ENCODE measurements at regions not wholly inside any gene's neighbourhood (a gene's known extent, or its start where the extent isn't known, plus 50 kb on each side); places are given as distances from the start of the nearest gene placed in this dataset.

DNA sequence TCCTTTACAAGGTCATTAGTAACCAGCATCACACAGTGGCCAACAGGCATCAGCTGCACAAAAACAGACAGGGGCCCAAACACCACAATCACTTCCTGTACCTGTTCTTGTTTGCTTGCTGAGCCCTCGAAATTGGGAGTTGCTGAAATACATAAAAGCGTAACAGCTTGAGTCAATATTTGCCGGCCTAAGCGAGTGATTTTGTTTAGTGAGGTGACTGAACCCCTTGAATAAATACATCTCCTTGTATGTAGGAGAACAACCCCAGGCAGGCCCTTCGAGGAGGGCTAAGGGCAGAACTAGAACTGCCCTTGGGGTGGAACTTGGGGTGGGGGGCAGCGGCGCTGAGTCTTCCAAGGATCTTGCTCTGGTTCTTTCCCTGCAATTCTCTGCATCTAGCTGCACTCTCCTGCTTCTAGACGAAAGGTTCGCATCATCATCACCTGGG is 502.5 kb downstream of the RASEF start:
- in situ Hi-C loops (cut with MboI; ENCODE audit: low pct_unique_long_range_greater_than_20kb, low sequenced_read_pairs, unreplicated experiment) = no loop called here
- no peak for TF ChIP-seq CTCF (IDR thresholded peaks at IDR 0.05; ENCODE audit: extremely low read depth, insufficient read depth, missing control alignments)
- DNase-seq (ENCODE audit: low spot score) = no peak

DNA sequence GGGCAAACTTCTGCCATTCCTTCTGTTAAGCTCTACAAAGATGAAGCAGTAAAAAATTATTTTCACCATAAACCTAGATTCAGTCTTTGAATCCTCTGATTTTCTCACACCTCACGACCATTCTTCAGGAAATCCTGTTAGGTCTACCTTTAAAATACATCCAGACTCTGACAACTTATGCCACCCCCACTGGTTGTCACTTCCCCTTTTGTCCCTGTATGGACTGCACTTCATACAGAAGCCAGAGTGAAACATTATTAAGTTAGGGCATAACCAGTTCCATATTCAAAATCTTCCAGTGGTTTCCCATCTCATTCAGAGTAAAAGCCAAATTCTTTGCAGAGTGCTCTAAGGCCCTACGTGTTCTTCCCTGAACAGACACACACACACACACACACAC is 499.8 kb downstream of the RASEF start:
- TF ChIP-seq CTCF (IDR thresholded peaks at IDR 0.05; ENCODE audit: extremely low read depth, insufficient read depth, missing control alignments) = no peak
- in situ Hi-C loops (cut with MboI; ENCODE audit: low pct_unique_long_range_greater_than_20kb, low sequenced_read_pairs, unreplicated experiment) = no loop called here
- no peak for DNase-seq (ENCODE audit: low spot score)

GRCh38 chr9:82563841-82564240 is 499.1 kb downstream of the RASEF start:
- DNase-seq (ENCODE audit: low spot score) = no peak
- in situ Hi-C loops (cut with MboI; ENCODE audit: low pct_unique_long_range_greater_than_20kb, low sequenced_read_pairs, unreplicated experiment) = no loop called here
- TF ChIP-seq CTCF (IDR thresholded peaks at IDR 0.05; ENCODE audit: extremely low read depth, insufficient read depth, missing control alignments) = no peak

GRCh38 chr9:82565188-82565969 is 497.6 kb downstream of the RASEF start:
- in situ Hi-C loops (cut with MboI; ENCODE audit: low pct_unique_long_range_greater_than_20kb, low sequenced_read_pairs, unreplicated experiment) = no loop called here
- TF ChIP-seq CTCF (IDR thresholded peaks at IDR 0.05; ENCODE audit: extremely low read depth, insufficient read depth, missing control alignments) = no peak
- no peak for DNase-seq (ENCODE audit: low spot score)

DNA sequence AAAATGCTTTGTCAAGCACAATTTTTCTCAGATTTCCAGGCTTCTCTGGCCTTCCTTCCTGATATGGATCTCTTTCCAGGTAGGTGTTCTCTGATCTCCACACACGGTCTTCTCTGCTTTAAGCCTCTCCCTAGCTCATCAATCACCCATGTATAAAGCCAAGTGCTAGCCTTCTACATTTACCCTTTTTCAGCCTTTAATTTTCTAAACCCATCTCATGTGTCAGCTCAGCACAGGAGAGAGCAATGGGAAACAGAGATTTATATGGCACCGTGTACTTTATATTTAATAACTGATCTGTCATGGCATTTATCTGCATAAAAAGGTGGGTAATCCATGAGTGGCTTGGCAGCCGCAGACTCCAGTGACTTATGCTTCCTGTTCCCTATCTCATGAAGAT is 495.0 kb downstream of the RASEF start:
- DNase-seq (ENCODE audit: low spot score) = no peak
- no peak for TF ChIP-seq CTCF (IDR thresholded peaks at IDR 0.05; ENCODE audit: extremely low read depth, insufficient read depth, missing control alignments)
- in situ Hi-C loops (cut with MboI; ENCODE audit: low pct_unique_long_range_greater_than_20kb, low sequenced_read_pairs, unreplicated experiment) = no loop called here

GRCh38 chr9:82570226-82570625 is 492.7 kb downstream of the RASEF start:
- no peak for TF ChIP-seq CTCF (IDR thresholded peaks at IDR 0.05; ENCODE audit: extremely low read depth, insufficient read depth, missing control alignments)
- no peak for DNase-seq (ENCODE audit: low spot score)
- in situ Hi-C loops (cut with MboI; ENCODE audit: low pct_unique_long_range_greater_than_20kb, low sequenced_read_pairs, unreplicated experiment) = no loop called here

All from GM13977 (cell line).